ENCODE measurements at regions not wholly inside any gene's neighbourhood (a gene's known extent, or its start where the extent isn't known, plus 50 kb on each side); places are given as distances from the start of the nearest gene placed in this dataset.

DNA sequence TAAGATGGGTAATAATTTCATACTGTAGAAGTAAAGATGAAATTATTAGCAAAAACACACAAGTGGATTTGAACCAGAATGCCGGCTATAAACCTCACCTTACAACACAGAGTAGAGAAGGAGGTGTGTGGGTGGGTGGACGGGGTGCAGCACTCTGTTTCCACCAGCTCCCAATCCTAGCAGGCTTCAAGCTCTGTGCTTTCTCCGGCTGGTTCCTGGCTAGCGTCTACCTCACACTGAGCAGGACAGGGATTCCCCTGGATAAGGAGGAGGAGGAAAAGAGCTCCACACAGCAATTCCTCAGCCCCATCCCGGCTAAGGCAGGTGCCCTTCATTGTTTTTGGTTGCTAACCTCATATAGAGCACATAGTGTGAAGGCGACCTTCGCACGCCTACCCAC is 453.3 kb downstream of the C6orf118 start:
- 78 to 79% methylated on average over 8 of the region's 8 CpGs for WGBS, 2 donors
- no peaks in the 10 kb centered on the region for H3K27me3 ChIP-seq
- no peaks in the 10 kb centered on the region for H3K9me3 ChIP-seq
- H3K4me3 ChIP-seq, result no peak overlapping the region
- no peak for DNase-seq (ENCODE audit: low spot score in 2 of 2)
- no peaks in the 10 kb centered on the region for H3K36me3 ChIP-seq
- H3K4me1 ChIP-seq, result no peaks in the 10 kb centered on the region
- TF ChIP-seq, protein P1, sequence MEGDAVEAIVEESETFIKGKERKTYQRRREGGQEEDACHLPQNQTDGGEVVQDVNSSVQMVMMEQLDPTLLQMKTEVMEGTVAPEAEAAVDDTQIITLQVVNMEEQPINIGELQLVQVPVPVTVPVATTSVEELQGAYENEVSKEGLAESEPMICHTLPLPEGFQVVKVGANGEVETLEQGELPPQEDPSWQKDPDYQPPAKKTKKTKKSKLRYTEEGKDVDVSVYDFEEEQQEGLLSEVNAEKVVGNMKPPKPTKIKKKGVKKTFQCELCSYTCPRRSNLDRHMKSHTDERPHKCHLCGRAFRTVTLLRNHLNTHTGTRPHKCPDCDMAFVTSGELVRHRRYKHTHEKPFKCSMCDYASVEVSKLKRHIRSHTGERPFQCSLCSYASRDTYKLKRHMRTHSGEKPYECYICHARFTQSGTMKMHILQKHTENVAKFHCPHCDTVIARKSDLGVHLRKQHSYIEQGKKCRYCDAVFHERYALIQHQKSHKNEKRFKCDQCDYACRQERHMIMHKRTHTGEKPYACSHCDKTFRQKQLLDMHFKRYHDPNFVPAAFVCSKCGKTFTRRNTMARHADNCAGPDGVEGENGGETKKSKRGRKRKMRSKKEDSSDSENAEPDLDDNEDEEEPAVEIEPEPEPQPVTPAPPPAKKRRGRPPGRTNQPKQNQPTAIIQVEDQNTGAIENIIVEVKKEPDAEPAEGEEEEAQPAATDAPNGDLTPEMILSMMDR (IDR thresholded peaks at IDR 0.05), result no peak
- no peak for TF ChIP-seq EP300 (IDR thresholded peaks at IDR 0.05)
- no peak for TF ChIP-seq POLR2A (IDR thresholded peaks at IDR 0.05)
- H3K27ac ChIP-seq, result no peak overlapping the region

DNA sequence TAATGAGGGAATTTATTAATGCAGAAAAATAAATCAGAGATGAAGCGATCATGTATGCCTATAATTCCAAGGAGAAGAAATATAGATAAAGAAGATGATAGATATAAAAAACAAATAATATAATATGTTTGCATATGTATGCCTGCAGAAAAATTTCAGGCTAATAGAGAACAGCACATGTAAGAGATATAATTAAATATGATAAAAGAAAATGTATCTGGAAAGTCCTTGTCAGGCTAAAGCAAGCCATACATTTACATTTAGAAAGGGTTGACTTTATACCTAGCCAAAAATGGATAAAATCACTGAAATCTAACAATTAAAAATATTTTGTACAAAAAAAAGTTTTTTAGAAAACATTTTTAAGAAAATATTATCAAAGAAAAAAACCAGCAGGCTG is 454.1 kb downstream of the C6orf118 start:
- DNase-seq (ENCODE audit: low spot score in 2 of 2), result no peak
- H3K4me1 ChIP-seq, result no peaks in the 10 kb centered on the region
- no peak overlapping the region for H3K27ac ChIP-seq
- no peaks in the 10 kb centered on the region for H3K9me3 ChIP-seq
- WGBS, 2 donors, result 97 to 98% methylated on average over 1 of the region's 1 CpG
- no peak overlapping the region for H3K4me3 ChIP-seq
- no peaks in the 10 kb centered on the region for H3K36me3 ChIP-seq
- TF ChIP-seq POLR2A (IDR thresholded peaks at IDR 0.05) (no peak), EP300 (IDR thresholded peaks at IDR 0.05) (no peak)
- TF ChIP-seq, protein P1 (IDR thresholded peaks at IDR 0.05), result no peak
- no peaks in the 10 kb centered on the region for H3K27me3 ChIP-seq

DNA sequence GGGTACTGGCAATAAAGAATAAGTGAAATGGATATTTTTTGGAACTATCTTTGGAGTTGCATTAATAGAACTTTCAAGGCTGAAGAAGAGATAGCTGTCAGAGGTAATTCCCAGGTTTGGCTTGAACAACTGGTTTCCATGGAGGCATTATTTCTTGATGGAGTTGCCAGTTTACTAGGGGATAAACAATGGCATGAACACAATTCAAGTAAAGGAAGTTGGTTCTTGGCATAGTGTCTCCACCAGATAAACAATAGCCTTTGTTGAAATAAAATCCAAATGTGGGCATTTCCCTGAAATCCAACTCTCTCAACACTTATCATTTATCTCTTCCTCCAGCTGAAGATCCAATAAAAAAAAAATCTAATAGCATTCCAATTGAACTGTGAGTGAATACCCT is 454.9 kb downstream of the C6orf118 start:
- H3K36me3 ChIP-seq, result no peaks in the 10 kb centered on the region
- DNase-seq (ENCODE audit: low spot score in 2 of 2), result no peak

DNA sequence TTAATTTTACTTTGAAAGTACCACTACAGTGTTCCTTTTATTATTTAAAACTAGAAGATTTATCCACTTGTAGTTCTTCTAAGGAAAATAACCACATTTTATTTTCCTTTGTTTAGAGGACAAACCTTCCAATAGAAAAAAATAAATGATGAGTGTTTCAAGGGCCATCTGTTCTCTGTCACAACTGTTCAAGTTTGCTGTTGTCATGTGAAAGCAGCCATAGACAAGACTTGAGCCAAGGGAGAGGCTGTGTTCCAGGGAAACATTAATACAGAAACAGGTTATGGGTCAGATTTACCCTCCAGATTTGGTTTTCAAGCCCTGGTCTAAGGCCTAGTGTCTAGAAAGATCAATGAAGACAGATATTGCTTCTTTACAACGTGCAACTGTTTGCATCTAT is 463.6 kb downstream of the C6orf118 start:
- Histone ChIP-seq H3K4me3 (no peak overlapping the region), H3K36me3 (no peaks in the 10 kb centered on the region), H3K9me3 (no peaks in the 10 kb centered on the region), H3K4me1 (no peaks in the 10 kb centered on the region), H3K27me3 (no peaks in the 10 kb centered on the region), H3K27ac (no peak overlapping the region)
- no peak for DNase-seq (ENCODE audit: low spot score in 2 of 2)
- 81 to 87% methylated on average over 1 of the region's 1 CpG for WGBS, 2 donors
- TF ChIP-seq POLR2A (IDR thresholded peaks at IDR 0.05) (no peak), EP300 (IDR thresholded peaks at IDR 0.05) (no peak)
- TF ChIP-seq, protein P1 (IDR thresholded peaks at IDR 0.05), result no peak

More for the DNA sequence above, 454.9 kb downstream of the C6orf118 start:
- no peak overlapping the region for H3K4me3 ChIP-seq
- TF ChIP-seq, protein P1 (IDR thresholded peaks at IDR 0.05), result no peak
- TF ChIP-seq EP300 (IDR thresholded peaks at IDR 0.05) (no peak), POLR2A (IDR thresholded peaks at IDR 0.05) (no peak)
- H3K27ac ChIP-seq, result no peak overlapping the region
- H3K4me1 ChIP-seq, result no peaks in the 10 kb centered on the region
- H3K9me3 ChIP-seq, result no peaks in the 10 kb centered on the region
- H3K27me3 ChIP-seq, result no peaks in the 10 kb centered on the region

DNA sequence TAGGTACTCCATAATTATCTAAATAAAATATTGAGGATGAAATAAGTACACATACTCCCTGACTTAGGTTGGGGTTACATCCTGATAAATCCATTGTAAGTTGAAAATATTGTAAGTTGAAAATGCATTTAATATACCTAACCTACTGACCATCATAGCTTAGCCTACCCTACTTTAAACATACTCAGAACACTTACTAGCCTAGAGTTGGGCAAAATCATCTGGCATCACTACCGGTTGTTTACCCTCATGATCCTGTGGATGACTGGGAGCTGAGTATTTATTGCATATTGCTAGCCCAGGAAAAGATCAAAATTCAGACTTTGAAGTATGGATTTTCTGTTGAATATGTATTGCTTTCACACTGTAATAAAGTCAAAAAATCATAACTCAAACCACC is 467.3 kb downstream of the C6orf118 start:
- Histone ChIP-seq H3K9me3 (peaks cover 0 to 3% (median 0%) of the 10 kb centered on the region in 4 donors), H3K27ac (no peak overlapping the region), H3K27me3 (no peaks in the 10 kb centered on the region), H3K4me3 (no peak overlapping the region), H3K36me3 (no peaks in the 10 kb centered on the region), H3K4me1 (no peaks in the 10 kb centered on the region)
- WGBS, 2 donors, result 89 to 95% methylated on average over 1 of the region's 1 CpG
- no peak for TF ChIP-seq EP300 (IDR thresholded peaks at IDR 0.05)
- TF ChIP-seq, protein P1 (IDR thresholded peaks at IDR 0.05), result no peak
- no peak for TF ChIP-seq POLR2A (IDR thresholded peaks at IDR 0.05)
- no peak for DNase-seq (ENCODE audit: low spot score in 2 of 2)

Measured in tibial nerve (tissue), 4 donors.